GM12873 (cell line): ENCODE measurements at regions not wholly inside any gene's neighbourhood (a gene's known extent, or its start where the extent isn't known, plus 50 kb on each side); places are given as distances from the start of the nearest gene placed in this dataset.

Experiments
- TF ChIP-seq, protein P1 (sequence below): IDR thresholded peaks from 2 replicates; pipeline ENCODE4 v1.5.1; 2012; ENCODE audit warnings: low read depth, mild to moderate bottlenecking, moderate library complexity, low read length, control low read depth; ENCODE audit not compliant: insufficient read depth; ENCODE audit errors: missing control alignments

DNA sequence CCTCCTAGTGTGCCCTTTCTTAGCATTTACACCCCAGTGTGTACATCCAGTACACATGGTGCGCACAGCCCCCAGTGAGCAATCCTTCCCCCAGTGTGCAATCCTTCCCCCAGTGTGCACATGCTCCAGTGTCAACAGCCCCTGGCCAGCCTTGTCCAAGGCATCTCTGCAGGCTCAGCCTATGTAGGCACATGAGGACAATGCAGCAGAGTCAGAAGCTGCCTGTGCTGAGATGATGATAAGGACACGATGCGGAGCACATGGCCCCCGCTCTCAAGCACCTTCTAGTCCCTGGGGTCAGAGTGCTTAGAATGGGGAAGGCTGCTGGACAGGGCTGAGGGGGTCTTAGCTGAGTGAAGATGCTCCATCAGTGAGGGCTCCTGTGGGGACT is 69.8 kb downstream of the GADD45G start:
- TF ChIP-seq, protein P1, sequence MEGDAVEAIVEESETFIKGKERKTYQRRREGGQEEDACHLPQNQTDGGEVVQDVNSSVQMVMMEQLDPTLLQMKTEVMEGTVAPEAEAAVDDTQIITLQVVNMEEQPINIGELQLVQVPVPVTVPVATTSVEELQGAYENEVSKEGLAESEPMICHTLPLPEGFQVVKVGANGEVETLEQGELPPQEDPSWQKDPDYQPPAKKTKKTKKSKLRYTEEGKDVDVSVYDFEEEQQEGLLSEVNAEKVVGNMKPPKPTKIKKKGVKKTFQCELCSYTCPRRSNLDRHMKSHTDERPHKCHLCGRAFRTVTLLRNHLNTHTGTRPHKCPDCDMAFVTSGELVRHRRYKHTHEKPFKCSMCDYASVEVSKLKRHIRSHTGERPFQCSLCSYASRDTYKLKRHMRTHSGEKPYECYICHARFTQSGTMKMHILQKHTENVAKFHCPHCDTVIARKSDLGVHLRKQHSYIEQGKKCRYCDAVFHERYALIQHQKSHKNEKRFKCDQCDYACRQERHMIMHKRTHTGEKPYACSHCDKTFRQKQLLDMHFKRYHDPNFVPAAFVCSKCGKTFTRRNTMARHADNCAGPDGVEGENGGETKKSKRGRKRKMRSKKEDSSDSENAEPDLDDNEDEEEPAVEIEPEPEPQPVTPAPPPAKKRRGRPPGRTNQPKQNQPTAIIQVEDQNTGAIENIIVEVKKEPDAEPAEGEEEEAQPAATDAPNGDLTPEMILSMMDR: no peak

DNA sequence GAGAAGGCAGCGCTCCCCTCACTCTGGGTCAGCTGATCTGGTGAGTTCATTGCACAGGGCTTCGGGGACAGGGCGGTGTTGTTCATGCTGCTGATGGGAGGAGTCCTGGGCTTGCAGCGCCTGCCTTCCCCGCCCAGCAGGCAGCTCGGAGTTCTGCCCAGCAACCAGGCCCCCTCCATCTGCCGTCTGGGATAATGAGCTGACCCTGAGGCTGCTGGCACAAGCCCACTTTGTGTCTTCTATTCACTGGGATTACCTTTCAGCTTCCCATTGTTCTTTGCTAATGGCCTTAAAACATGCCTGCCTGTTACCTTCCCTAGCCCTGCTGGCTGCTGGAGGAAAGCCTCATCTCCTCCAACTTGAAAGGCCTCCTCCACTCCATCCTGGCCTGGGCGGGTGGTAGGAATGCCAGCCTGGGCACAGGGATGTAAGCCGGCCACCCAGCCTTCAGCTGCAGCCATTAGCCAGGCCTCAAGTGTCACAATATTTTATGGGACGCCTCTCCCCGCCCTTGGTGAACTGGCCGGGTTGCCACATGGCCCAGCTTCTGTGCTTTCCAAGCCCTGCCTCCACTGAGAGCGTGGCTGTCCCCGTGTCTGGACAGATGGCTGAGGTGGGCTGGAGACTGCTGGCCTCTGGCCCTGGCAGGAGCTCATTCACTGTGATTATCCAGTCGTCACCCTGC is 70.4 kb downstream of the GADD45G start:
- TF ChIP-seq, protein P1: no peak

DNA sequence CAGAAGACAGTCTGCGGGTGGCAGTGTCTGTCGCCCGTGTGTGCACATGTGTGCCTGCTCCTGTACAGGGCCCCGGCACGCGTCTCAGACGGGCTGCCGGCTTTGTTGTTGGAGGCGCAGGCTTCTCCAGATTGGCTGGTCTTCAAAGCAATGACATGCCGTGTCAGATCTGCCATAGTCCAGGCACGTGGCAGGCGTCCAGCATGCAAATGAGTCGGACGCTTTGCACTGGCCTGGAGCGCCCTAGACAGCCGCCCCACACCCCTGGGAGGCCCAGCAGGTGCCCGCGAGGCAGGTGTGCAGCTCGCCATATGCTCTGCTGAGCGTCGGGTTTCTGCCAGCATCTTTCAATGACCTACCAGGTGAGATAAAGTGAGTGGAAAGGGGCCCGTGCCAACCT is 71.5 kb downstream of the GADD45G start:
- TF ChIP-seq, protein P1: no peak

DNA sequence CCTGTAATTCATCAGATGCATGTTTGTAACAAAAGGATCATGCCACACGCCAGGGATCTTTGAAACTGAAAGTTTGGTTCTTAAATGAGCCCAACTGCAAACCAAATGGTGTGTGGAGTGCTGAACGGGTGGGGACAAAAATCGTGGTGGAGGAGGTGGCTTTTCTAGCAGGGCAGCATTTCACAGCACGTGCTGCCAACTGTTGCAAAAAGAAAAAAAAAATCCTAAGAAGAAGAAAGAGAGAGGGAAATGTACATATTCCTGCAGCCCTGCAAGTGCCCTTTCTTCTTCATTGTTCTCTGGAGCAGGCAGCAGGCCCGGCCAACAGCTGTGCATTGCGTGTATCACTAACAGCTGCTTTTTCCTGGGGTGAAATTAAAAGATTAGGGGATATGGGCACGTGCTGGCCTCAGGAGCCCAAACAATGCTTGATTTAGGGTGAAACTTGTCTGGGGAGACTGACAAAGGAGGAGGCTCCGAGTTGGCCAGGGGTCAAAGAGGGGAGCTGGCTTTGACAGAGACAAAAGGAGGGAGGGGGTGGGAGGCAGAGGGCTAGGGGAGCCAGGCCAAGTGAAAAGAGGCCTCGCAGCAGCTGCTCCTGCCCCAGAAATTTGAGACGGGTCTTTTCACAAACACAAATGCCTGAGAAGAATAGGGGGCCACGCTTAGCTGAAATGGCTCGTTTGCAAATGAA is 73.0 kb downstream of the GADD45G start:
- TF ChIP-seq, protein P1: no peak

DNA sequence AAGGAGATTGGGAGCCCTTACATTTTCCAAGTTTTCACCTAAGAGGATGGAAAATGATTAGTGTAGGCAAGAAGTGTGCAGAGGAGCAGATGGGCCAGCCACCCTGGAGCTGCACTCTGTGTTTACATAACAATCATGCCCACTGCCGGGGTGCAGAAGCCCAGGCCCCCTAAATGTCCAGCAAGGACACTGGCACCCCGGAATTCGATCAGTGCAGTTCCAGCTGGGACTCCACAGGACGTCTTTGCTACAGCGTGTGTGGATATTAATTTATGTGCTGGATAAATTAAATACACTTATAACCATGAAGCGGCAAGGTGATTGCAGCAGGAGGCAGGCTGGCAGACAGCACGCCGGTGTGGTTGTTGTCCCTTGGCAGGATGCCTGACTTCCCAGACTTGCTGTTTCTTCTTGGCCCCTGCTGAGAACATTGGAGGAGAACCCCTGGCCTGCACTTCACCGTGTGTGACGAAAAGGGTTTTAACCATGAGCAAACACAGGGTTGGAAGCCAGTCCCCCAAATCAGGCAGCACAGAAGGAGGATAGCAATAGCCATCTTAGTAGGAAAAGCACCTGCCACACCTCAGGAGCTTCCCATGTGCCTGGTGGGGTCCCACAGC is 73.7 kb downstream of the GADD45G start:
- TF ChIP-seq, protein P1: no peak

DNA sequence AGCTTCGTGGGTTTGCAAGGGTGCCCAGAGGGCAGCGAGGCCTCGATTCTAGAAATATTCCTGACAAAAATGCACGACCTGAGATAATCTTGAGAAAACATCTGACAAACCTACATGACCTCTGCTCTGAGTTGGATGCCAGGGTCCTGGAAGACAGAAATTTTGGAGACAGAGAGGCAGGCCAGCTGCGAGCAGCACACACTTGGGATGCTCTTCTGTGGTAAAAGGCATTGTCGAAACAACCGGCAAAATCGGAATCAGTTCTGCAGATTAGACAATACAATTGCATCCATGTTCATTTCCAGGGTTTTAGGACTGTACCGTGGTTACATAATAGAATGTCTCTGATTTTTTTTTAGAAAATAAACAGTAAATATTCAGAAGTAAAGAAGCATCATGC is 74.2 kb downstream of the GADD45G start:
- TF ChIP-seq, protein P1: no peak

DNA sequence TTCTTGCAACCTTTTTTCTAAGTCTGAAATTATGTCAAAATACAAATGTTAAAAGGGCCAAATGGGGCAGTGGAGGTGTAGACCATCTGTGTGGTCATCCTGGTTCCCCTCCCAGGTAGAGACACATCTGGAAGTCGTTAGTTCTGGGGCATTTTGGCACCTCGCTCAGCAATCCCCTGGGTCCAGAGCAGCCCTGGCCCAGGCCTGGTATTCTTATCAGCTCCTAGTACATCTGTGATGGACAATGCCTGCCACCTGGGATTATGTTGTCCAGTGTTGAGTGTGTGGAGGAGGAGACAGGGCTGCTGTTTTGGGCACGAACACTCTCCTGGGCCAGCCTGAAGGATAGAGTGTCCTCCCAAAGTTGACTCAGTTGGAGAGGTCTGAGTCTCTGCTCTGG is 74.8 kb downstream of the GADD45G start:
- TF ChIP-seq, protein P1: no peak
